ENCODE measurements at regions not wholly inside any gene's neighbourhood (a gene's known extent, or its start where the extent isn't known, plus 50 kb on each side); places are given as distances from the start of the nearest gene placed in this dataset.

DNA sequence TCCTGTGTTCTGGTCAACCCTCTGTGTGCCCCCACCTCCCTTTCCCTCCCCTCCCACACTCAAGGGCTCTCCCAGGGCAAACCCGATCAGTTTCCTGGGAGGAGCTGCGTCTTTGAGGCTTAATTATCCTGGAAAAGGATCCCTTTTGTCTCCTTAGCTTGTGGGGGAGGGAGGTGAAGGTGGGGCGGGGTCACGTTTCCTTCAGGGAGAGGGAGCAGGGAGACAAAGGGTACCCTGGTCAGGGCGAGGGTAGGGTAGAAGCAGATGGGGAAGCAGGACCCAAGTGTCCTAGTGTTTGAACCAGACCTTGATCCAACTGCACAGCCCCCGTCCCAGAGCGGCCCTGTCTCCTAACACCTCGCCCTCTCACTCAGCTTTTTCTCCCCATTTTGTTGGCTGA lies 90.1 kb downstream of the HIF1AN start:
- Histone ChIP-seq H3K9me3 (no peaks in the 10 kb centered on the region), H3K27me3 (peaks cover 8 to 96% (median 58%) of the 10 kb centered on the region in 3 donors), H3K4me1 (peaks cover 0 to 7% (median 0%) of the 10 kb centered on the region in 4 donors), H3K36me3 (no peaks in the 10 kb centered on the region), H3K4me3 (no peak overlapping the region), H3K27ac (no peak overlapping the region)
- 12 to 28% (median 18%) methylated on average over 7 to 8 of the region's 8 CpGs for WGBS, 5 donors
- TF ChIP-seq, protein P1, sequence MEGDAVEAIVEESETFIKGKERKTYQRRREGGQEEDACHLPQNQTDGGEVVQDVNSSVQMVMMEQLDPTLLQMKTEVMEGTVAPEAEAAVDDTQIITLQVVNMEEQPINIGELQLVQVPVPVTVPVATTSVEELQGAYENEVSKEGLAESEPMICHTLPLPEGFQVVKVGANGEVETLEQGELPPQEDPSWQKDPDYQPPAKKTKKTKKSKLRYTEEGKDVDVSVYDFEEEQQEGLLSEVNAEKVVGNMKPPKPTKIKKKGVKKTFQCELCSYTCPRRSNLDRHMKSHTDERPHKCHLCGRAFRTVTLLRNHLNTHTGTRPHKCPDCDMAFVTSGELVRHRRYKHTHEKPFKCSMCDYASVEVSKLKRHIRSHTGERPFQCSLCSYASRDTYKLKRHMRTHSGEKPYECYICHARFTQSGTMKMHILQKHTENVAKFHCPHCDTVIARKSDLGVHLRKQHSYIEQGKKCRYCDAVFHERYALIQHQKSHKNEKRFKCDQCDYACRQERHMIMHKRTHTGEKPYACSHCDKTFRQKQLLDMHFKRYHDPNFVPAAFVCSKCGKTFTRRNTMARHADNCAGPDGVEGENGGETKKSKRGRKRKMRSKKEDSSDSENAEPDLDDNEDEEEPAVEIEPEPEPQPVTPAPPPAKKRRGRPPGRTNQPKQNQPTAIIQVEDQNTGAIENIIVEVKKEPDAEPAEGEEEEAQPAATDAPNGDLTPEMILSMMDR (IDR thresholded peaks at IDR 0.05): no peak
- TF ChIP-seq POLR2A (IDR thresholded peaks at IDR 0.05) (no peak), EP300 (IDR thresholded peaks at IDR 0.05) (no peak), POLR2AphosphoS5 (IDR thresholded peaks at IDR 0.05) (no peak)
- intact Hi-C loops (cut with DNase I; ENCODE audit: low total_unique reads): no loop called here
- DNase-seq: no peak

DNA sequence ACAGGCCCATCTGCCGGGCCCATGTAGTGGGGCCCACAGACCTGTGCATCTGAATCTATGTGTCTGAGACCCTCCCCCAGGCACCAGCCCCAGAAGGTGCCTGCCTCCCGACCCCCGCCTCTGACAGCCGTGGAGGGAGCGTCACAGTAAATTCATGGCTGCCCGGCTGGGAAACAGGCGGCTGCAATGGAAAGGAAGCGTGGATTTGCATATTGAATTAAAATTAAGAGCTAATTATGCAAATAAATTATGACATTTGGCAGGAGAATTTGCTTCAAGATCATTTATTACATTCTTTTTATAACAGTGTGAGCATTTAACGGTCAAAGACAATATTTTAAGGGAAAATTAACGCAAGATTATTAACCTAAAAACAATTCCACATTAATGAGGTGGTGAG lies 92.3 kb downstream of the HIF1AN start:
- no peaks in the 10 kb centered on the region for H3K4me1 ChIP-seq
- 79 to 87% (median 79%) methylated on average over 9 to 10 of the region's 10 CpGs for WGBS, 5 donors

DNA sequence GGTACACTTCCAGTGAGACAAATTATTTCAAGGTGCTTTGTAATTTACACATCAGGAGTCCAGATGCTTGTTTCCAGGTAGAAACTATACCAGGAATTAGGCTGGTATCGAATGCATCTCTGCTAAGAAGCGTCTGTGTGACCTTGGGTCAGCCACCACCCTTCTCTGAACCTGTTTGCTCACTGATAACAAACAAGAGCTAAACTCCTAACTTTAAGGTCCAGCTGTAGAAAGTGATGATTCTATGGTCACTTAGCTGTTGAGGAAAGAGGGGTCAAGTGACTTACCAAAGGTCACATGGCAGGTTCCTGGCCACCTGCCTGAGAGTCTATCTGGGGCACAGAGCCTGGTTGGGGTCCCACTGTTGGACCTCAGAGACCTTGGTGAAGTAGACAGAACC lies 95.4 kb downstream of the HIF1AN start:
- intact Hi-C loops (cut with DNase I; ENCODE audit: low total_unique reads): no loop called here
- H3K4me3 ChIP-seq: no peak overlapping the region
- no peaks in the 10 kb centered on the region for H3K36me3 ChIP-seq
- H3K4me1 ChIP-seq: no peaks in the 10 kb centered on the region
- WGBS, 5 donors: 23 to 43% (median 37%) methylated on average over 2 of the region's 2 CpGs
- TF ChIP-seq POLR2A (IDR thresholded peaks at IDR 0.05) (no peak), POLR2AphosphoS5 (IDR thresholded peaks at IDR 0.05) (no peak), EP300 (IDR thresholded peaks at IDR 0.05) (no peak)
- TF ChIP-seq, protein P1 (IDR thresholded peaks at IDR 0.05): no peak
- DNase-seq: no peak
- no peak overlapping the region for H3K27ac ChIP-seq
- H3K27me3 ChIP-seq: peaks cover 0 to 81% (median 26%) of the 10 kb centered on the region in 3 donors
- no peaks in the 10 kb centered on the region for H3K9me3 ChIP-seq

More for the DNA sequence above, 92.3 kb downstream of the HIF1AN start:
- no peaks in the 10 kb centered on the region for H3K36me3 ChIP-seq
- no peak overlapping the region for H3K4me3 ChIP-seq
- no peaks in the 10 kb centered on the region for H3K9me3 ChIP-seq
- no peak for DNase-seq
- TF ChIP-seq POLR2AphosphoS5 (IDR thresholded peaks at IDR 0.05) (no peak), EP300 (IDR thresholded peaks at IDR 0.05) (no peak), POLR2A (IDR thresholded peaks at IDR 0.05) (no peak)
- TF ChIP-seq, protein P1 (IDR thresholded peaks at IDR 0.05): no peak
- intact Hi-C loops (cut with DNase I; ENCODE audit: low total_unique reads): no loop called here
- H3K27me3 ChIP-seq: peaks cover 0 to 90% (median 45%) of the 10 kb centered on the region in 3 donors
- no peak overlapping the region for H3K27ac ChIP-seq

DNA sequence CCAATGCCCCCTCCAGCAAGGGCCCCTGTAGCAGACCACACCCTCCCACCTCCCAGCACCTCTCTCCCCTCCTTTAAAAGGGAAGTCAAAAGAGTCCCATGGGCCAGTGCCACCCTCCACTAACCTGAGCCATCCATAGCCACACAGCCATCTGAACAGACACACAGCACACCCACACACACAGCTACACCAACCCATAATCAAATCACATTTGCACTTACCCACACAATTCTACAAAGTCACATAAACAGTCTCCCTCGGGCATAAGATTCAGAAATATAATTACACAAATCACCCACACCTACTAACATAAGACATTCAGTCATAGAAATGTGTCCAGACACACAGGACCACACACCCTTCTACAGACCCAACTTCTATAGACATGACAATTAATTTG lies 96.3 kb downstream of the HIF1AN start:
- 53 to 83% (median 68%) methylated on average over 1 of the region's 1 CpG for WGBS, 5 donors
- no peaks in the 10 kb centered on the region for H3K9me3 ChIP-seq
- intact Hi-C loops (cut with DNase I; ENCODE audit: low total_unique reads): no loop called here
- no peak for TF ChIP-seq POLR2AphosphoS5 (IDR thresholded peaks at IDR 0.05)
- TF ChIP-seq, protein P1 (IDR thresholded peaks at IDR 0.05): no peak
- no peaks in the 10 kb centered on the region for H3K36me3 ChIP-seq
- H3K27me3 ChIP-seq: peaks cover 0 to 83% (median 23%) of the 10 kb centered on the region in 3 donors
- no peaks in the 10 kb centered on the region for H3K4me1 ChIP-seq
- DNase-seq: no peak
- no peak overlapping the region for H3K27ac ChIP-seq
- H3K4me3 ChIP-seq: no peak overlapping the region
